ENCODE measurements at regions not wholly inside any gene's neighbourhood (a gene's known extent, or its start where the extent isn't known, plus 50 kb on each side); places are given as distances from the start of the nearest gene placed in this dataset.

DNA sequence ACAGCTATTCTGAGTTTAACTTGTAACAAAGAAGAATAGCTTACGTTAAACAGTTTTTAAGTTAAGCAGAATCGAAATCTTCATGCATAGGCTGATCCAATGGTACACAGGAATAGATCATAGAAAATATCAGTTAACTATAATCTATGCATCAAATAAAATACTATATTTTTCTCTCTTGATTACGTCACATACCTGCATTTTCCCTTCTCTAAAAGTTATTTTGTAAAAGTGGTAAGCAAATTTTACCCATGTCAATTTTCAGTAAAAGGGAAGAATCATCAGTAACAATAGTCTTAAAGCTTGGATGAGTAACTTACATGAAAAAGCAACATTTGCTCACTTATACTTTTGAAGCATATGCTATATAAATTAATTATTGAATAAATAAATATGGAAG, 692.4 kb downstream of the FAT4 start:
- no peak for TF ChIP-seq CTCF (IDR thresholded peaks at IDR 0.05; ENCODE audit: low read length)
- TF ChIP-seq EZH2 (optimal IDR thresholded peaks at IDR 0.05; ENCODE audit: low read depth, low read length) = no peak
